NCI-H128 (cell line): ENCODE measurements at regions not wholly inside any gene's neighbourhood (a gene's known extent, or its start where the extent isn't known, plus 50 kb on each side); places are given as distances from the start of the nearest gene placed in this dataset.

Experiments used
- DNase-seq: peaks from one replicate; lab custom pipeline; 2025; ENCODE audit not compliant: unreplicated experiment; lab: John Stamatoyannopoulos, UW

DNA sequence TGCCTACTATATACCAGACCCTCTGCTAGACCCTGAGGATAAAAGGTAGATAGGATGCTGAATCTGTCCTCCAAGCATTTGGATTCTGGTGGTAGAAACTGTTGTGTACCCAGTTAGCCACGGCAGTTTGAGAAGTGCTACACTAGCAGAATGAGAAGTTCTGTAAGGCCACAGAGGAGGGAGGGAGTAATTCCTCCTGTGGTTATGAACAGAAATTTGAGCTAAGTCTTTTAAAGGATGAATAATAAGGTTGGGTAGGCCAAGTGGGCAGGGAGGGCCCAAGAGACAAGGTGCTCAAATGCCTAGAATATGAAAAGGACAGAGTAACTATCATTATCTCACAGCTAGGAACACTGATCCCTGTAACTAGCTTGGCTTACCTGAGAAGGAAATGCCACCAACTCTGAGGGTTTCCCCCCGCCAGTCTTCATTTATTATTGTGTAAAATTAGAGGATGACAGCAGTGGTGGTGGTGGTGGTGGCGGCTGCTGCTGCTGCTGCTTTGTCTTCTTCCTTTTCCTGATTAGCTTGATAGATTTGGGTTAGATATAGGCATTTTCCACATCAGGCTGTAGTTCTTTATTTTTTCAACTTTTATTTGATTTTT lies 243.3 kb downstream of the PRL start:
- no peak for DNase-seq

- DNase-seq, result no peak
These were observed 240.4 kb downstream of the PRL start for GRCh38 chr6:22056398-22056797.

- DNase-seq, result no peak
These were observed 238.9 kb downstream of the PRL start for GRCh38 chr6:22057962-22058361.

DNA sequence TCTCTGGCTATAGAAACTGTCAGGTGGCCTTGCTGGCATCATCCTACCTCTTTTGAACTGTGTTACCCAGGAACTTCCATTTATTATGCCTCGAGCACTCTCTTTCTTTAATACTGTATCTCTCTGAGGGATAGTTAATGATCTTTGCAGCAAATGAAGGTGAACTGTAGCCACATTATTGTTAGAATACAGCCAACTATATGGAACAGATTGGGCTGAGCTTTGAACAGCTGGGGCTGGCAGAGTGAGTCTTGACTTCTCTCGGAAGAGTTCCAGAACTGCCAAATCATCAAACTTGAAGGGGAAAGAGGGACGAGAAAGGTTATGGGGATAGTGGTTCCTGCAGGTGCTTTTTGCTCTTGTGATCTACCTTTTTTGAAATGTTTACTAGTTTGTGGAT lies 237.7 kb downstream of the PRL start:
- DNase-seq, result no peak

DNA sequence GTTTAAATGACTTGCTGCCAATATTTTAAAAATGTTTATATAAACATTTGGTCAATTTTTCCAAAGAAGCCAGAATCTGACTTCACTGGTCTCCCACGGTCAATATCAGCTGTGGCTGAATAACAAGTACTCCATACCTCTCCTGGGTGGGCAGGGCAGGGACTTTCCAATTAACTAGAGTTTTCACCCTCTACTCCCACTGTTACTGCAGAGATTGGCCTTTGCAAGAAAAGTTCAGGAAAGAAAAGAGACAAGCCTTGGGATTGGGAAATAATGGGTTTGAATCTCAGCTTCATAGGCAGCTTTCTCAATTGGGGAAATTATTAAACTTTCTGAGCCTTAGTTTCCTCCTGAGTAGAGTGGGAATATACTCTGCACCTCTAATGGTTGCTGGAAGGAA lies 236.9 kb downstream of the PRL start:
- DNase-seq, result no peak

GRCh38 chr6:22062807-22063408 lies 233.9 kb downstream of the PRL start:
- DNase-seq, result no peak

DNA sequence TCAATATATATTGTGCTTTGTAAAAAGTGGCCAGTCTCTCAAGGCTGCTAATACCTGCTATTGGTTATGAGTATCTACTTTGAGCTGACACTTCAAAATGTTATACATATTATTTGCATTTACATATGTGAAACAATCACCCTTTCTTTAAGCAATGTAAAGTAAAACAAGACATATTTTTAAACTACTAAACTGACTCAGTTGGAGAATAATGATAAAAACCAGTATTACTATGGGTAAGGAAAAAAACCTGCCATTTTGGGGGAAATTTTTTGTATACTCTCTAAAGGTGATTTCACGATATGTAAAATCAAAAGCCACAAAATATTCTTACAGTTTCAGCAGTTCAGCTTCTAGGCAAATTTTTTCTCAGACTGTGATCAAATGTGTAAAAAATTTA lies 232.3 kb downstream of the PRL start:
- DNase-seq, result no peak

DNA sequence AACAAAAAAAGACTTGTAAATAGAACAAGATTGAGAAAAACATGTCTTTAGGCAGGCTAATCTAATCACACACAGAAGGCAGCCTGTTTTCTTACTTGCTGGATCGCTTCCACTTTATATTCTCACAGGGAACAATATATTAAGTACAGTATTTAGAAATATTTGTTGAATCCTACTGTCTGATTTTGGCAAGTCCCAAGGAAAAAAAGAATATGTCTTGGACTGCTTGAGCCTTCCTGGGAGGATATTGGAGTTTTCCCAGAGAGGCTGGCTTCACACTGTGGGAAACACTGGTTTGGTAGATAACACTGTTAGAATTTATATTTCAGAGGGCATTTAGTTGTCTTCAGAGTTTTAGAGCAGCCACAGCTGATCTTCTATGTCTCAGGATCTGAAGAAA lies 229.7 kb downstream of the PRL start:
- no peak for DNase-seq

GRCh38 chr6:22067671-22068070 lies 229.2 kb downstream of the PRL start:
- DNase-seq, result no peak

GRCh38 chr6:22068561-22069305 lies 228.1 kb downstream of the PRL start:
- no peak for DNase-seq

DNA sequence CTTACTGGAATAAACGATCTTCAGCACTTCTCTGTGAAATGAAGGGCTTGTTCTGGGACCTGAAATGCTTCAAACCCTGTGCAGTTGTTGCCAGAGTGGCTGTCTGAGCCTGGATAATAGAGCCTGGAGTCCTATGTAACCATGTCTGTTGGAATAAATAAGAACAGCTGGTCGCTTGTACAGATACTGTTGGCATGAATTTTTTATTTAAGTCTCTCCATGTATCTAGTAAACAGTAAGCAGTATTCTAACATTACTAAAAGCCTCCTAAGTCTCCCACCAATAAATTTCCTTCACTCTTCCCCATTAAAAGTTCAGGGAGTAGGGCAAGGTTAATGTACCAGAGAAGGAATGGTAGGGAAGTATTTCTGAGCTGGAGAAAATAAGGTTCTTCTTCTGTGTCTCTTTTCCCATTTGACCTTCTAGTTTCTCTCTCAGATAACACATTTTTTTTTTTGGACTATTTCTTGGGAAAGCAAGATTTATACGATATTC lies 227.5 kb downstream of the PRL start:
- no peak for DNase-seq

DNA sequence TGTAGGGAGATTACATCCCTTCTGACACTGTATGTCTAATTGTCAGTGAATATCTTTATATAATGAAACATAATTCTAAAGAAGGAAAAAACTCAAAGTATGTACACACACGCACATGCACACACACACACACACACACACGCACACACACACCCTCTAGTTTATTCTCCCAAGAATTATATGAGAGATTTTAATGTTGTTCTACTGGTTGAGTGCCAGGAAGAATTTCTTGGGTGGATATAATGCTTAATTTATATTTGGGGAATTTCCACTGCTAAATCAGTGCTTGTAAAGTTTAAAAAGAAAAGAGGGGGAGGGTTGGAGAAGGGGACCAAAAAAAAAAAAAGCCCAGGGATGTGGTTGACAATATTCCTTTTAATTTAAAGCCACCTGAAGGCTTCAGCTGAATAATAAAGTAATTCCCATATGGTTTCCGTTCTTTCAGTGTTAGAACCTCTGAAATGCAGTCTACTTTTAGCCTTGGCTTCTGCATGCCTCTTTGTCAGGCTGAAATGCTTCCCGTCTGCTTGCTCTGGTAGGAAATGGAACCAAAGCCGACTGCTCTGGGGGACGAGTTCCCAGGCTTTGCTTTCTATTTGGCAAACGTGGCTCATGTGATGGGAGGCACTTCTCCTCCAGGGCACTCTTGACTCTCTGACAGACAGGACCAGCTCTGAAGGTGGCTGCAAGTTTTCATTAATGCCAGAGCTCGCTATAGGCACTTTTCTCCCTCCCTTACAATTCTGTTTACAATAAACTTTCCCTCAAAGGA lies 225.4 kb downstream of the PRL start:
- no peak for DNase-seq

- no peak for DNase-seq
These were observed 223.9 kb downstream of the PRL start for GRCh38 chr6:22072949-22073348.

GRCh38 chr6:22073516-22074198 lies 223.2 kb downstream of the PRL start:
- no peak for DNase-seq

DNA sequence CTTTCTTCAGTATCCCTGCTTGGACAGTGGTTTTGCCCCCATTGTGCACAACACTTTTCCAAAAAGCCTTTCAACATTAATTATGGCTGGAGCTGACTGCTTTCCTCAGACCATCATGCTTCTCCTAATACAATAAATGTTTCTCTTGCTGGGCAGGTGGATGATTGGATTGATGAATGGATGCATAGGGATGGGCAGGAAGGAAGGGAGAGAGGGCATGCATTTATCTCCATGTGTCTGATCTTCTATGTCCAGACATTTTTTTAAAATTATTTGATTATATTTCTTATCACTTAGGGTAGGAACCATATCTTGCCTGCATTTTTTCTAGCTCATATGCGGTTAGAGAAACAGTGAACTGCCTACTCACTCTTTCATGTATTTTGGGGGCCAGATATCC lies 218.5 kb downstream of the PRL start:
- DNase-seq, result no peak

DNA sequence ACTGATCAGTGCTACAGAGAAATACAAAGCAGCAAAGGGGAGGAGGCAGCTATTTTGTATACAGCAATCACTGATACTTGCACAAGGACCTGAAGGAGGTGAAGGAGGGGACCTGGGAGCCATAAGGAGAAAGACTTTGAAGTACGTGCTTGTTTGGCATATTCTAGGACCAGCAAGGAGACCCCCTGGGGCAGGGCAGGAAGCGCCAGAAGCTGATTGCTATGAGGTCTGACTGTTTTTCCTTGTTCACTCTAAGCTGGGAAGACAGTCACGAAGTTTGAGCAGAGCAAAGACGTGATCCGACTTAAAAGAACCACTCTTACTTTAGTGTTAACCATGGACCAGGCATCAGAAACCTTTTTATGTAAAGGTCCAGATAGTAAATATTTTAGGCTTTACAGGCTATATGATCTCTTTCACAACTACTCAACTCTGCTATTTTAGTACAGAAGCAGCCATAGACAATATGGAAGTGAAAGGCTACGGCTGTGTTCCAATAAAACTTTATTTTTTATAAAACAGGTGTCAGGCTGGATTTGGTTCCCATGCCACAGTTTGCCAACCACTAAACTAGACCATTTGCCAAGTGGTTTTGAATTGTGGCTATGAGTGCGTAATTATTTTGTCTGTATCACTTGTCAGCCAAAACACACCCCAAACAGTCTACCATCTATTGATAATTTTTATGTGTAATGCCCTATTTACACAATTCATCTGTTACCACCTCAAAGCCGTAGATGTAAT lies 217.9 kb downstream of the PRL start:
- no peak for DNase-seq

GRCh38 chr6:22079783-22080182 lies 217.1 kb downstream of the PRL start:
- no peak for DNase-seq

DNA sequence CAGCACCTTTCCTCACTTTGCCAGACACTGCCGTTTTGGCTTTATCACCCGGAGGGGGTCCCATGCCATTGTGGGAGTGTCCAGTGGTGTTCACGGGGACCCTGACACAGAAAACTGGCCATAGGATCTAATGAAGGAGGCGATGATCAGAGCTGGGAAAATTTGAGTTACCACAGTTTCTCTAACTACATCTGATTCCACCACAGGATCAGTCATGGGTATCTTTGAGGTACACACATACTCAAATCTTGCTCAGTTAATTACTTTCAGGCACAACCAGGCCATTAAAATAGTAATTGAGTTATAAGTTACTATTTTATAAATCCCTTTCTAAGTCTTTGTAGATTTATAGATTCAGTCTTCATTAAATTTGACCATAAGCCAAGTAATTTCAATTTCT lies 215.1 kb downstream of the PRL start:
- DNase-seq, result no peak

DNA sequence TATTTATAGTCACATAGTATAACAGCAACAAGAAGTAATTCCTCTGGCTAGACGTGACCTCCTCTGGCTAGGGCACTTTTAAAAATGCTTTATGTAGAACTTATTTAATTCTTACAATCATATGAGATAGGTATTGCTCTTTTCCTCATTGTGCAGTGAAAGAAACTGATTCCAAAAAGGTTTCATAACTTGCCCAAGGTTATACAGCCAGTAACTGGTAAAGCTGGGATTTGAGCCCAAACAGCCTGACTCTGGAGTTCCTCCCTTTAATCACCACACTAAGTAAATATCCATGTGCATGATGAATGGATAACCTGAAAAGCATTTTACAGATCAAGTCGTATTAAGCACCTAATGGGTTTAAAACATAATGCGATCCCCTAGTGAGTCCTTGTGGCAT lies 214.6 kb downstream of the PRL start:
- DNase-seq, result no peak

- DNase-seq, result no peak
These were observed 213.7 kb downstream of the PRL start for GRCh38 chr6:22083119-22083518.
